A673 (cell line): ENCODE measurements at regions not wholly inside any gene's neighbourhood (a gene's known extent, or its start where the extent isn't known, plus 50 kb on each side); places are given as distances from the start of the nearest gene placed in this dataset.

Experiments used
- BruUV-seq: library from RNA; stranded (reverse); fragments of 400-500 nt; replicated peaks from 2 replicates; lab custom pipeline; 2021; lab: Mats Ljungman, UMichigan
- CTCF ChIA-PET: fragments of 300-600 bp; sonication (Branson Sonifier 250); formaldehyde crosslinking; loops from one replicate; lab custom pipeline; 2022; ENCODE audit warnings: antibody characterized with exemption; lab: Charles Lee
- POLR2A ChIA-PET: fragments of 300-600 bp; sonication (Branson Sonifier 250); formaldehyde crosslinking; loops from one replicate; lab custom pipeline; 2022; ENCODE audit warnings: antibody characterized with exemption; ENCODE audit not compliant: low non-redundant PET; lab: Charles Lee
- DNase-seq: peaks from one replicate; pipeline ENCODE4 v3.0.0-alpha.2; 2015; ENCODE audit warnings: low spot score
- H3K27ac ChIP-seq: fragments of 200-600 bp; sonication (generic); 2 replicates; pipeline ENCODE4 v1.5.1; 2016; ENCODE audit warnings: mixed run types, low read depth, mild to moderate bottlenecking, mixed read lengths, antibody characterized with exemption, low read length; ENCODE audit not compliant: poor library complexity, severe bottlenecking
- H3K27me3 ChIP-seq: fragments of 200-600 bp; sonication (generic); replicated peaks from 2 replicates; pipeline ENCODE4 v1.6.1; 2017; ENCODE audit warnings: mixed run types, low read depth, mild to moderate bottlenecking, mixed read lengths, antibody characterized with exemption, low read length; ENCODE audit not compliant: insufficient read depth, poor library complexity
- H3K36me3 ChIP-seq: fragments of 200-600 bp; sonication (generic); 2 replicates; pipeline ENCODE4 v1.6.1; 2016; ENCODE audit warnings: mixed run types, mild to moderate bottlenecking, mixed read lengths, antibody characterized with exemption, low read length; ENCODE audit not compliant: insufficient read depth, poor library complexity, severe bottlenecking
- H3K4me1 ChIP-seq: fragments of 200-600 bp; sonication (generic); 2 replicates; pipeline ENCODE4 v1.6.1; 2017; ENCODE audit warnings: mixed run types, mild to moderate bottlenecking, mixed read lengths, antibody characterized with exemption, low read length; ENCODE audit not compliant: insufficient read depth, poor library complexity, severe bottlenecking
- H3K4me3 ChIP-seq: fragments of 200-600 bp; sonication (generic); 2 replicates; pipeline ENCODE4 v1.5.1; 2016; ENCODE audit warnings: low read depth, mixed run types, mild to moderate bottlenecking, mixed read lengths, low read length; ENCODE audit not compliant: poor library complexity, severe bottlenecking
- H3K9me3 ChIP-seq: fragments of 200-600 bp; sonication (generic); 2 replicates; pipeline ENCODE4 v1.6.1; 2016; ENCODE audit warnings: mixed run types, low read depth, mild to moderate bottlenecking, mixed read lengths, antibody characterized with exemption, low read length; ENCODE audit not compliant: poor library complexity, severe bottlenecking
- CTCF ChIP-seq: fragments of 300-800, 200-600 bp; sonication (generic); conservative IDR thresholded peaks from 2 replicates; pipeline ENCODE4 v1.5.1; 2017; ENCODE audit warnings: low read depth, mild to moderate bottlenecking, antibody characterized with exemption, low read length, moderate library complexity, mixed read lengths
- EZH2 ChIP-seq: fragments of 200-600 bp; sonication (generic); IDR thresholded peaks from 2 replicates; pipeline ENCODE4 v1.6.1; 2017; ENCODE audit warnings: borderline replicate concordance, low read depth, mild to moderate bottlenecking, mixed read lengths, antibody characterized with exemption, low read length; ENCODE audit not compliant: poor library complexity, severe bottlenecking
- intact Hi-C: fragments of 100-400 bp; cut with micrococcal nuclease; formaldehyde crosslinking; loops from one replicate; pipeline ENCODE4 v1.10.0; 2022; ENCODE audit not compliant: unreplicated experiment

GRCh38 chr7:47078241-47078640 is 503.7 kb downstream of the TNS3 start:
- H3K4me1 ChIP-seq, result no peaks in the 10 kb centered on the region
- POLR2A ChIA-PET, result no interaction called here
- BruUV-seq, result no TSS peak
- H3K4me3 ChIP-seq, result no peak overlapping the region
- no peak for TF ChIP-seq CTCF
- TF ChIP-seq EZH2, result no peak
- no peaks in the 10 kb centered on the region for H3K9me3 ChIP-seq
- no peak for DNase-seq
- H3K27me3 ChIP-seq, result no peaks in the 10 kb centered on the region
- intact Hi-C loops, result no loop called here
- H3K27ac ChIP-seq, result no peak overlapping the region
- no peaks in the 10 kb centered on the region for H3K36me3 ChIP-seq
- CTCF ChIA-PET, result no interaction called here

- H3K27ac ChIP-seq, result no peak overlapping the region
- TF ChIP-seq CTCF (no peak), EZH2 (no peak)
- CTCF ChIA-PET, result no interaction called here
Measured at GRCh38 chr7:47074702-47075153, 507.2 kb downstream of the TNS3 start.

GRCh38 chr7:47073284-47073683 is 508.6 kb downstream of the TNS3 start:
- intact Hi-C loops, result no loop called here
- Histone ChIP-seq H3K27ac (no peak overlapping the region), H3K36me3 (no peaks in the 10 kb centered on the region), H3K9me3 (no peaks in the 10 kb centered on the region), H3K4me1 (no peaks in the 10 kb centered on the region), H3K27me3 (no peaks in the 10 kb centered on the region), H3K4me3 (no peak overlapping the region)
- no peak for DNase-seq
- BruUV-seq, result no TSS peak
- CTCF ChIA-PET, result no interaction called here
- POLR2A ChIA-PET, result no interaction called here
- TF ChIP-seq CTCF (no peak), EZH2 (no peak)

More at GRCh38 chr7:47074702-47075153, 507.2 kb downstream of the TNS3 start:
- intact Hi-C loops, result no loop called here
- H3K9me3 ChIP-seq, result no peaks in the 10 kb centered on the region
- POLR2A ChIA-PET, result no interaction called here
- no peak overlapping the region for H3K4me3 ChIP-seq
- BruUV-seq, result no TSS peak
- H3K36me3 ChIP-seq, result no peaks in the 10 kb centered on the region
- no peaks in the 10 kb centered on the region for H3K4me1 ChIP-seq
- DNase-seq, result no peak
- no peaks in the 10 kb centered on the region for H3K27me3 ChIP-seq
